ENCODE measurements at regions not wholly inside any gene's neighbourhood (a gene's known extent, or its start where the extent isn't known, plus 50 kb on each side); places are given as distances from the start of the nearest gene placed in this dataset.

- no peaks in the 10 kb centered on the region for H3K36me3 Mint-ChIP-seq (ENCODE audit: low read depth)
- DNase-seq (ENCODE audit: low spot score): no peak
These were observed 825.7 kb upstream of the MAP3K7 start for GRCh38 chr6:91412532-91412931.

DNA sequence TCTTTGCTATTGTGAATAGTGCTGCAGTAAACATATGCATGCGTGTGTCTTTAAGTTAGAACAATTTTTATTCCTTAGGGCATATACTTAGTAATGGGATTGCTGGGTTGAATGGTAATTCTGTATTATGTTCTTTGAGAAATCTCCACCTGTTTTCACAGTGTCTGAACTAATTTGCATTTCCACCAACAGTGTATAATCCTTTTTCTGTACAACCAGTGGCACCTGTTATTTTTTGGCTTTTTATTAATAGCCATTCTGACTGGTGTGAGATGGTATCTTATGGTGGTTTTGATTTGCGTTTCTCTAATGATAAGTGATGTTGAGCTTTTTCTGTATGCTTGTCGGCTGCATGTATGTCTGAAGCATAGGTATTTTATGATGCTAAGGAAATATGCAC lies 820.8 kb upstream of the MAP3K7 start:
- H3K9me3 Mint-ChIP-seq: no peaks in the 10 kb centered on the region
- no peaks in the 10 kb centered on the region for H3K36me3 Mint-ChIP-seq (ENCODE audit: low read depth)
- no peaks in the 10 kb centered on the region for H3K27me3 Mint-ChIP-seq (ENCODE audit: low read depth)
- no peak overlapping the region for H3K4me3 Mint-ChIP-seq (ENCODE audit: low read depth)
- H3K4me1 Mint-ChIP-seq (ENCODE audit: low read depth): no peaks in the 10 kb centered on the region
- no peak for DNase-seq (ENCODE audit: low spot score)
- H3K27ac Mint-ChIP-seq: no peak overlapping the region
- intact Hi-C loops (cut with micrococcal nuclease): no loop called here

More at GRCh38 chr6:91412532-91412931, 825.7 kb upstream of the MAP3K7 start:
- no peak overlapping the region for H3K27ac Mint-ChIP-seq
- H3K4me3 Mint-ChIP-seq (ENCODE audit: low read depth): no peak overlapping the region
- no peaks in the 10 kb centered on the region for H3K27me3 Mint-ChIP-seq (ENCODE audit: low read depth)
- intact Hi-C loops (cut with micrococcal nuclease): no loop called here
- no peaks in the 10 kb centered on the region for H3K4me1 Mint-ChIP-seq (ENCODE audit: low read depth)
- no peaks in the 10 kb centered on the region for H3K9me3 Mint-ChIP-seq

GRCh38 chr6:91392951-91393350 lies 806.1 kb upstream of the MAP3K7 start:
- intact Hi-C loops (cut with micrococcal nuclease): no loop called here
- H3K4me1 Mint-ChIP-seq (ENCODE audit: low read depth): no peaks in the 10 kb centered on the region
- DNase-seq (ENCODE audit: low spot score): no peak
- no peak overlapping the region for H3K4me3 Mint-ChIP-seq (ENCODE audit: low read depth)
- H3K27me3 Mint-ChIP-seq (ENCODE audit: low read depth): no peaks in the 10 kb centered on the region
- no peak overlapping the region for H3K27ac Mint-ChIP-seq
- peaks cover 3% of the 10 kb centered on the region for H3K9me3 Mint-ChIP-seq
- no peaks in the 10 kb centered on the region for H3K36me3 Mint-ChIP-seq (ENCODE audit: low read depth)

DNA sequence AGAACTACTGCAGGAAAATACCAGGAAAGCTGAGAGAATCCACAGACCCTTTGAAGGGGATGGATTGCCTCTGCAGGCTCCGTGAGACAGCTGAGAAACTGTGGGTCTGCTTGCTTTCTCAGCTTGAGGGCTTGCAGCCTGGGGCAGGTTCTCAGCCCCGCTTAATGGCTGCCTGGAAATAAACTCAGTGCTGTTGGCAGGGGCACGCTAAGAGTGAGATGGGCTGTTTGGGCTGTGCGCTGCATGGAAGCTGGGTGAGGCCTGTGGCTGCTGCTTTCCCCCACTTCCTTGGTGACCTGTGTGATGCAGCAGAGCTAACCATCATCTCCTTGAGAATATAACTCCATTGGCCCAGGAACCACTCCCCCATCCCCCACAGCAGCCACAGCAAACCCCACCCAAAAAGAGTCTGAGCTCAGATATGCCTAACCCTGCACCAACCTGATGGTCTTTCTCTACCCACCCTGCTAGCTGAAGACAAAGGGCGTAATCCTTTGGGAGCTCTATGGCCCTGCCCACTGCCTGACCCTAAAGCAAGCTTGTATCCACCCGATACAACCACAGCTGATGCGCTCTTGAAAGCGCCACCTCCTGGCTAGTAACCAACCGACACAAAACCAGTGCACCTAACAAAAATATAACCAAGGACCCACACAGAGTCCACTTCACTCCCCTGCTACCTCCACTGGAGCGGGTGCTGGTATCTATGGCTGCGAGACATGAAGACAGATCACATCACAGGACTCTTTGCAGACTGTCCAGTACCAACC lies 800.6 kb upstream of the MAP3K7 start:
- Mint-ChIP-seq H3K4me3 (ENCODE audit: low read depth) (no peak overlapping the region), H3K27me3 (ENCODE audit: low read depth) (no peaks in the 10 kb centered on the region), H3K4me1 (ENCODE audit: low read depth) (no peaks in the 10 kb centered on the region), H3K9me3 (peaks cover 8% of the 10 kb centered on the region), H3K36me3 (ENCODE audit: low read depth) (no peaks in the 10 kb centered on the region), H3K27ac (no peak overlapping the region)
- intact Hi-C loops (cut with micrococcal nuclease): no loop called here
- no peak for DNase-seq (ENCODE audit: low spot score)

DNA sequence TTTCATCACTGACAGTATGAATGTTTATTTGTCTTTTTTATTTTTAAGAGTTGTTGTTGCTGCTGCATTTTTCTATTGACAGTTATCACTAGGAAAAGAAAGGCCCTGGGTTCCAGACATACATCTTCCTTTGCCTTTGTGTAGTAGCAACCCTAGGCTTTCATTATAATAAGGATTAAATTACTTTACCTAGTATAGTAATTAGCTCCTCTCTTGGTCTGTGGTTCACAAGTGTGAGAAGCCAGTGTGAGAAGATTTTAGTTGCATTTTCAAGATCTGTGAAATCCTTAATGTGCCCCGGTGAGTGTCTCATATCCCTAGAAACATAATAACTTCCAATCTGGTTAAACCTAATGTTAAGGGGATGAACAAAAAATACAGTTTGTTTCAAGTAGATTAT lies 799.3 kb upstream of the MAP3K7 start:
- Mint-ChIP-seq H3K4me3 (ENCODE audit: low read depth) (no peak overlapping the region), H3K4me1 (ENCODE audit: low read depth) (no peaks in the 10 kb centered on the region), H3K36me3 (ENCODE audit: low read depth) (no peaks in the 10 kb centered on the region), H3K9me3 (peaks cover 8% of the 10 kb centered on the region), H3K27ac (no peak overlapping the region), H3K27me3 (ENCODE audit: low read depth) (no peaks in the 10 kb centered on the region)
- no peak for DNase-seq (ENCODE audit: low spot score)
- intact Hi-C loops (cut with micrococcal nuclease): no loop called here

DNA sequence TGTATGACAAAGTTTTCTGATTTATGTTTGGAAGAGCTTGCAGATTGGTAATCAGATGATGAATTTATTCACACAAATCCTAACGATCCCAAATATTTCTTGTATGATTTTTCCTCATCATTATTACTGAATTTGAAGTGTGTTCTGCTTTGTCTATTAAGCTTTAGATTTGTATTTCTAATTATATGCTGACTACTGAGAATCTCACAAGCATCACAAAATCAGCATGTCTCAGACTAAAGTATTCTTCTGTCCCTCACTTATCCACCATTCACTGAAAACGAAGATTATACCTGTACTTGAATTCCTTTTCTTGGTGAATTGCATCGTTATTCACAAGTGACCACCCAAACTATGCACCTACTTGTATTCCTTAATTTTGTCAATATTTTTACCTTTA lies 796.3 kb upstream of the MAP3K7 start:
- DNase-seq (ENCODE audit: low spot score): no peak
- H3K27me3 Mint-ChIP-seq (ENCODE audit: low read depth): no peaks in the 10 kb centered on the region
- H3K4me1 Mint-ChIP-seq (ENCODE audit: low read depth): no peaks in the 10 kb centered on the region
- no peak overlapping the region for H3K4me3 Mint-ChIP-seq (ENCODE audit: low read depth)
- intact Hi-C loops (cut with micrococcal nuclease): no loop called here
- no peaks in the 10 kb centered on the region for H3K36me3 Mint-ChIP-seq (ENCODE audit: low read depth)
- no peak overlapping the region for H3K27ac Mint-ChIP-seq
- H3K9me3 Mint-ChIP-seq: peaks cover 4% of the 10 kb centered on the region

DNA sequence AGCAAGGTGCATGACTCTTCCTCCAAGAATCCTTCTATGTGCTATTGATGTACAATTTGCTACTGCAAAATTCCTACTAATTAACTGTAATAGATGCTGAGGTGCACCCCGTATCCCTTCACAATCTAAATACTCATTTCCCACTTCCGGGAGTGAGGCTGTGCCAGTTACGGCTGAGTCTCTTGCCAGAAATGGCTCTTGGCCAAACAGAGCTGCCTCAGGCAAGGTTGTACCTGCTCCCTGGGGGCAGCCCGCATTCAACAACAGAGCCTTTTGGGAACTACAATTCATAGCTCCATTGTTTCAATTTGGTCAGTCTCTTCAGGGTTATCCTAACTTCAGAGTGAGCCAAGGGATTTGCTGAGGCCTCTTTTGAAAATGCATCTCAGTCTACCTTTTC lies 789.8 kb upstream of the MAP3K7 start:
- Mint-ChIP-seq H3K9me3 (no peaks in the 10 kb centered on the region), H3K27me3 (ENCODE audit: low read depth) (no peaks in the 10 kb centered on the region), H3K36me3 (ENCODE audit: low read depth) (no peaks in the 10 kb centered on the region), H3K4me3 (ENCODE audit: low read depth) (no peak overlapping the region), H3K27ac (no peak overlapping the region), H3K4me1 (ENCODE audit: low read depth) (no peaks in the 10 kb centered on the region)
- DNase-seq (ENCODE audit: low spot score): no peak
- intact Hi-C loops (cut with micrococcal nuclease): no loop called here

- intact Hi-C loops (cut with micrococcal nuclease): no loop called here
- Mint-ChIP-seq H3K36me3 (ENCODE audit: low read depth) (no peaks in the 10 kb centered on the region), H3K27ac (no peak overlapping the region), H3K27me3 (ENCODE audit: low read depth) (no peaks in the 10 kb centered on the region), H3K4me1 (ENCODE audit: low read depth) (no peaks in the 10 kb centered on the region), H3K4me3 (ENCODE audit: low read depth) (no peak overlapping the region), H3K9me3 (no peaks in the 10 kb centered on the region)
- no peak for DNase-seq (ENCODE audit: low spot score)
These were observed 779.9 kb upstream of the MAP3K7 start for GRCh38 chr6:91366781-91367180.

DNA sequence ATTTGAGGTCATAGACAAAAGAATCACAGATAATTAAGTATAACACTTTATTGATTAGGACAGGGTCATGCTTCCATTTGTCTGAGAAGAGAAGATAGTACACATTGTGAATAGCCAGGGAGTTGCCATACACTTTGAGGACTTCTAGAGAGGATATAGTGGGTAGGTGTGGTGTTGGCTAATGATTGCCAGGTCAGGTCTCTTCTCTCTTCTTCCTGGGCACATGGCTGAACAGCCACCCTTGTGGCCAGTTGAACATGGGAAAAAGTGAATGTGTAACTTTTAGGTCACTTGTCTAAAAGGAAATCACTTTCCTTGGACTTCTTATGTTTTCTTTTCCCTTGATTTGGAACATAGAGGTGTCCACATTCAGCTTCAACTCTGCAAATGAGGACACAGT lies 772.1 kb upstream of the MAP3K7 start:
- no peaks in the 10 kb centered on the region for H3K9me3 Mint-ChIP-seq
- intact Hi-C loops (cut with micrococcal nuclease): no loop called here
- H3K27me3 Mint-ChIP-seq (ENCODE audit: low read depth): no peaks in the 10 kb centered on the region
- H3K4me3 Mint-ChIP-seq (ENCODE audit: low read depth): no peak overlapping the region
- DNase-seq (ENCODE audit: low spot score): no peak
- no peak overlapping the region for H3K27ac Mint-ChIP-seq
- no peaks in the 10 kb centered on the region for H3K4me1 Mint-ChIP-seq (ENCODE audit: low read depth)
- H3K36me3 Mint-ChIP-seq (ENCODE audit: low read depth): no peaks in the 10 kb centered on the region

GRCh38 chr6:91352878-91353277 lies 766.0 kb upstream of the MAP3K7 start:
- intact Hi-C loops (cut with micrococcal nuclease): no loop called here
- no peaks in the 10 kb centered on the region for H3K27me3 Mint-ChIP-seq (ENCODE audit: low read depth)
- H3K4me1 Mint-ChIP-seq (ENCODE audit: low read depth): no peaks in the 10 kb centered on the region
- no peaks in the 10 kb centered on the region for H3K9me3 Mint-ChIP-seq
- DNase-seq (ENCODE audit: low spot score): no peak
- no peak overlapping the region for H3K4me3 Mint-ChIP-seq (ENCODE audit: low read depth)
- H3K36me3 Mint-ChIP-seq (ENCODE audit: low read depth): no peaks in the 10 kb centered on the region
- H3K27ac Mint-ChIP-seq: no peak overlapping the region

DNA sequence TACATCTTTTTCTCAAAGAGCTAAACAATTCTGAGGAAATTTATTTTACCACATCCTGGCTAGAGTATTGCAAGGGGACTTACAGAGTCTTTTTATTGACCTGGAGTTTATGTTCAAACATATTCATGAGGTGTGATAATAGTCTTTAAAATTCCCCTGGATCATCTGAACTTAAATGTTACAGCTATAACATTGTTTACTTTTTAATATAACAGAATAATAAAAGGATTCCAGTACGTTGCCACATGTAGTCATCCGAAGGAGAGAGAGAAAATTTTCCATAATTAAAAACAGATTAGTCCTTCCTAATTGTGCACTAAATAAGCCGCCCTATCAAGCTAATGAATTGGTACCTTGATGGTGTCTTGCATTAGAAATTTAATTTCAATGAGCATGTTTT lies 765.4 kb upstream of the MAP3K7 start:
- intact Hi-C loops (cut with micrococcal nuclease): no loop called here
- DNase-seq (ENCODE audit: low spot score): no peak
- Mint-ChIP-seq H3K4me1 (ENCODE audit: low read depth) (no peaks in the 10 kb centered on the region), H3K4me3 (ENCODE audit: low read depth) (no peak overlapping the region), H3K36me3 (ENCODE audit: low read depth) (no peaks in the 10 kb centered on the region), H3K27me3 (ENCODE audit: low read depth) (no peaks in the 10 kb centered on the region), H3K9me3 (no peaks in the 10 kb centered on the region), H3K27ac (no peak overlapping the region)

GRCh38 chr6:91350146-91350908 lies 763.5 kb upstream of the MAP3K7 start:
- Mint-ChIP-seq H3K36me3 (ENCODE audit: low read depth) (no peaks in the 10 kb centered on the region), H3K27ac (no peak overlapping the region), H3K27me3 (ENCODE audit: low read depth) (no peaks in the 10 kb centered on the region), H3K4me1 (ENCODE audit: low read depth) (no peaks in the 10 kb centered on the region), H3K4me3 (ENCODE audit: low read depth) (no peak overlapping the region), H3K9me3 (no peaks in the 10 kb centered on the region)
- intact Hi-C loops (cut with micrococcal nuclease): no loop called here
- no peak for DNase-seq (ENCODE audit: low spot score)

DNA sequence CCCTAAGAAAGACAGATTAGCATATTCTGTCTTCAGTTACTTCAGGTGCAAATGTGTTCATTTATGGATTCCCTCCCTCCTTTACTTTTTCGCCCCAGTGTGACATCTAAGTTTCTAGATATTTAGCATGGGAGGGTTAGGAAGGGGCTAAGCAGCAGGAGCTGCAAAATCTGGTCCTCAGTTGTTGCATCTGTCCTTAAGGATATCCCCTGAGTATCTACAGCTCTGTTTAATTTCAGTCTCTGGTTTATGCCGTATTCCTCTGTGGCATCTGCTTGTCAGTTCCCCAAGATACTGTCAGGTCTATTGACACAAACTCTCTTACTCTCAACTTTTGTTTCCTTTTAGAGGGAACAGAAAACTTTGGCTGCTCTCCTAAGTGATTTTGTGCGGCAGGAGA lies 754.6 kb upstream of the MAP3K7 start:
- H3K36me3 Mint-ChIP-seq (ENCODE audit: low read depth): no peaks in the 10 kb centered on the region

More for the DNA sequence above, 754.6 kb upstream of the MAP3K7 start:
- DNase-seq (ENCODE audit: low spot score): no peak
- Mint-ChIP-seq H3K27me3 (ENCODE audit: low read depth) (no peaks in the 10 kb centered on the region), H3K4me1 (ENCODE audit: low read depth) (no peaks in the 10 kb centered on the region), H3K27ac (no peak overlapping the region), H3K4me3 (ENCODE audit: low read depth) (no peak overlapping the region), H3K9me3 (no peaks in the 10 kb centered on the region)
- intact Hi-C loops (cut with micrococcal nuclease): no loop called here

Measured in activated T-helper 2 cell treated with anti-CD3 and anti-CD28 coated beads, Interferon-gamma antibody, Interleukin-2, Interleukin-4, amounts not matched to agents 10 μg/mL and 5 μg/mL and 100 μg/mL, durations not matched to agents 14 hours and 24 hours and 36 hours (primary cell).